ENCODE measurements at regions not wholly inside any gene's neighbourhood (a gene's known extent, or its start where the extent isn't known, plus 50 kb on each side); places are given as distances from the start of the nearest gene placed in this dataset.

DNA sequence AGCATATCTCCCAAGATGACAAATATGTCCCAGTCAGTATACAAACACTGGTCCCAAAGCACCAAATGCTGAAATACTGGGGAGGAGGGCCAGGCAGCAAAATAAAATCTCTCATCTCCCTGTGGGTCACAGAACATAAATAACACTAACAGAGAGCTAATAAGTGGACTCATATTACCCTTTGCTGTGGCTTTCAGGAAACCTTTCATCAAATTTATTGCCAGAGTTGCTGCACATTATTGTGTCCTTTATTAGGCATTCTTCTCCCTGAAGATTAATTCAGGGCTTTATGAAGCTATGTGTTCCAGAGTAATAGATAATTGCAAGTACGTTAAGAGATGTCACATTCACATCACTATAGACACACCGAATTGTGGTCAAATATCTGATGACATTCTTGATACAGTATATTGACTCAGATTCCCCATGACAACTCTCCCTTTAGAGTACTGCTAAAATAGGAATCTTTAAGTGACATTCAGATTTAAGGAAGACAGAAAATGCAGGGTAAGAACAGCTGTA is 124.1 kb upstream of the PRR32 start:
- Histone ChIP-seq H3K4me3 (ENCODE audit: control insufficient read depth in 1 of 2, extremely low read depth in 1 of 2, low read length in 1 of 2) (no peak overlapping the region), H3K27me3 (replicated peaks in 1 of 2; ENCODE audit: control insufficient read depth in 2 of 2, extremely low read depth in 1 of 2, insufficient read depth in 2 of 2, low read length in 1 of 2) (no peaks in the 10 kb centered on the region), H3K36me3 (ENCODE audit: control insufficient read depth in 2 of 2, extremely low read depth in 1 of 2, insufficient read depth in 1 of 2, low read length in 1 of 2) (no peaks in the 10 kb centered on the region), H3K9me3 (no peaks in the 10 kb centered on the region), H3K4me1 (ENCODE audit: control insufficient read depth in 1 of 2, extremely low read depth in 1 of 2, insufficient read depth in 2 of 2, low read length in 2 of 2) (no peaks in the 10 kb centered on the region), H3K27ac (ENCODE audit: low read length) (no peak overlapping the region)
- Mint-ChIP-seq H3K9me3 (peaks cover 0 to 3% (median 0%) of the 10 kb centered on the region in 3 donors), H3K27ac (no peak overlapping the region), H3K4me3 (no peak overlapping the region), H3K27me3 (peaks cover 0 to 3% of the 10 kb centered on the region in 2 donors), H3K4me1 (no peaks in the 10 kb centered on the region), H3K36me3 (no peaks in the 10 kb centered on the region)
- ATAC-seq (replicated peaks in 1 of 4), result no peak
- no CpG with 5 or more reads among the region's 2 CpGs for WGBS (ENCODE audit: insufficient coverage)
- POLR2A ChIA-PET, result no interaction called here
- DNase-seq, result no peak
- CTCF ChIA-PET, result interaction anchor here in 1 of 2 donors (0.5 kb wide), 1 partner anchor 397 kb away, joined by 4 read pairs; no protein-coding TSS in a partner anchor

DNA sequence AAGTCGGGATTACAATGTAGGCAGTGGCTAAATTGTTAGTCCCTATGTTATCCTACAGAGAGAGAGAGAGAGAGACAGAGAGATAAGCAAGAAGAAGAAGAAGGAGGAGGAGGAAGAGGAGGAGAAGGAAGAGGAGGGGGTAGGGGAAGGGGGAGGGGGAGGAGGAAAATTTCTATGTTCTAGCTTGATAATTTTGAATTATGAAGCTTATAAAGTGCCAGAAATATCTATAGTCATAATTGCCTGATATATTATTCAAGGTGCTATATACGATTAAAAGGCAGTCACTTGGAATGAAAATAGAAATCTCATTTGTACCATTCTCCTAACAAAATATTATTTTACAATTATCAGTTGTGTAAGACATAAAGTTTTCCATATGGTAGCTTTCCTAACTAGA is 122.4 kb upstream of the PRR32 start:
- H3K27me3 ChIP-seq (replicated peaks in 1 of 2; ENCODE audit: control insufficient read depth in 2 of 2, extremely low read depth in 1 of 2, insufficient read depth in 2 of 2, low read length in 1 of 2), result no peaks in the 10 kb centered on the region
- H3K36me3 ChIP-seq (ENCODE audit: control insufficient read depth in 2 of 2, extremely low read depth in 1 of 2, insufficient read depth in 1 of 2, low read length in 1 of 2), result no peaks in the 10 kb centered on the region
- CTCF ChIA-PET, result no interaction called here
- Mint-ChIP-seq H3K27me3 (peaks cover 0 to 3% of the 10 kb centered on the region in 2 donors), H3K27ac (no peak overlapping the region), H3K9me3 (peaks cover 0 to 3% (median 0%) of the 10 kb centered on the region in 3 donors), H3K4me1 (no peaks in the 10 kb centered on the region), H3K36me3 (no peaks in the 10 kb centered on the region), H3K4me3 (no peak overlapping the region)
- no peaks in the 10 kb centered on the region for H3K9me3 ChIP-seq
- no peak overlapping the region for H3K4me3 ChIP-seq (ENCODE audit: control insufficient read depth in 1 of 2, extremely low read depth in 1 of 2, low read length in 1 of 2)
- POLR2A ChIA-PET, result no interaction called here
- H3K4me1 ChIP-seq (ENCODE audit: control insufficient read depth in 1 of 2, extremely low read depth in 1 of 2, insufficient read depth in 2 of 2, low read length in 2 of 2), result no peaks in the 10 kb centered on the region
- ATAC-seq (replicated peaks in 1 of 4), result no peak
- H3K27ac ChIP-seq (ENCODE audit: low read length), result no peak overlapping the region
- no CpG with 5 or more reads among the region's 2 CpGs for WGBS (ENCODE audit: insufficient coverage)
- DNase-seq, result no peak

- ChIA-PET CTCF (no interaction called here), POLR2A (no interaction called here)
- ATAC-seq (replicated peaks in 1 of 4) (no peak), DNase-seq (no peak)
- Histone ChIP-seq H3K4me3 (ENCODE audit: control insufficient read depth in 1 of 2, extremely low read depth in 1 of 2, low read length in 1 of 2) (no peak overlapping the region), H3K27me3 (replicated peaks in 1 of 2; ENCODE audit: control insufficient read depth in 2 of 2, extremely low read depth in 1 of 2, insufficient read depth in 2 of 2, low read length in 1 of 2) (no peaks in the 10 kb centered on the region), H3K27ac (ENCODE audit: low read length) (no peak overlapping the region), H3K36me3 (ENCODE audit: control insufficient read depth in 2 of 2, extremely low read depth in 1 of 2, insufficient read depth in 1 of 2, low read length in 1 of 2) (no peaks in the 10 kb centered on the region), H3K4me1 (ENCODE audit: control insufficient read depth in 1 of 2, extremely low read depth in 1 of 2, insufficient read depth in 2 of 2, low read length in 2 of 2) (no peaks in the 10 kb centered on the region), H3K9me3 (no peaks in the 10 kb centered on the region)
- H3K4me3 Mint-ChIP-seq, result no peak overlapping the region
- no peaks in the 10 kb centered on the region for H3K4me1 Mint-ChIP-seq
- peaks cover 2 to 3% (median 3%) of the 10 kb centered on the region in 3 donors for H3K9me3 Mint-ChIP-seq
- peaks cover 0 to 3% of the 10 kb centered on the region in 2 donors for H3K27me3 Mint-ChIP-seq
- no peak overlapping the region for H3K27ac Mint-ChIP-seq
- no peaks in the 10 kb centered on the region for H3K36me3 Mint-ChIP-seq
- no CpG with 5 or more reads among the region's 2 CpGs for WGBS (ENCODE audit: insufficient coverage)
Observed at GRCh38 chrX:126701380-126701779, 118.1 kb upstream of the PRR32 start.

DNA sequence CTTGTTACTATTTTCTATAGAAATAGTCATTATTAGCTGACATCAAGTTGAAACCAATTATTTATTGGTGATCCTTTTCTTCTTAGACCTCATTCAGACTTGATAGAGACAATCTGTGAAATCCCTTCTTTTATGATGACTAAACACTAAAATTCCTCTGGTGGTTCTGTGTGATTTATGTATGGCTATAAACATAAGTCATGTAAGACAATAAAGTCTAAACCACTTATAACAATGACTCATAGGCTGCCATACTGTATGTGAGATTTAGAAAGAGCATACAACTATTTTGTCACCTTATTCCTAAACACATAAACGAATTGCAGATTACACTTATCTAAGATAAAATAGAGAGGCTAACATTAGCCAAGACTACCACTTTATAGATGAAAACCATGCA is 101.1 kb upstream of the PRR32 start:
- no peak overlapping the region for H3K27ac Mint-ChIP-seq

DNA sequence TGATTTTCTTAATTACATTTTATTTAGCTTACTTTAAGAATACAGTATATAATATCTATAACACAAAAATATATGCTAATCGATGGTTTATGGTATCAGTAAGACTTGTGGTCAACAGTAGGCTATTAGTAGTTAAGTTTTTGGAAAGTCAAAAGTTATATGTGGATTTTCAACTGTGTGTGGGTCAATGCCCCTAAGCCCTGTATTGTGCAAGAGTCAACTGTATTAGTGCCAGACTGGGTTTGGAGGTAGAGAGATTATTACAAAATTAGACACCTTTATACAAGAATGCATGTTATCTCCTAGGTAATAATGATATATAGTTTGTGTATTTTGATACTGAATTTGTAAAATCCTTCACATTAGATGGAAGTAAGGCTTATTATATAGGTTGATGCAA is 100.3 kb upstream of the PRR32 start:
- H3K27me3 ChIP-seq (replicated peaks in 1 of 2; ENCODE audit: control insufficient read depth in 2 of 2, extremely low read depth in 1 of 2, insufficient read depth in 2 of 2, low read length in 1 of 2), result no peaks in the 10 kb centered on the region
- no CpG with 5 or more reads among the region's 1 CpG for WGBS (ENCODE audit: insufficient coverage)
- CTCF ChIA-PET, result no interaction called here
- Mint-ChIP-seq H3K9me3 (no peaks in the 10 kb centered on the region), H3K36me3 (no peaks in the 10 kb centered on the region), H3K4me3 (no peak overlapping the region), H3K27ac (no peak overlapping the region), H3K27me3 (no peaks in the 10 kb centered on the region), H3K4me1 (no peaks in the 10 kb centered on the region)
- H3K27ac ChIP-seq (ENCODE audit: low read length), result no peak overlapping the region
- DNase-seq (no peak), ATAC-seq (replicated peaks in 1 of 4) (no peak)
- POLR2A ChIA-PET, result no interaction called here
- H3K9me3 ChIP-seq, result no peaks in the 10 kb centered on the region
- H3K4me1 ChIP-seq (ENCODE audit: control insufficient read depth in 1 of 2, extremely low read depth in 1 of 2, insufficient read depth in 2 of 2, low read length in 2 of 2), result no peaks in the 10 kb centered on the region
- H3K4me3 ChIP-seq (ENCODE audit: control insufficient read depth in 1 of 2, extremely low read depth in 1 of 2, low read length in 1 of 2), result no peak overlapping the region
- no peaks in the 10 kb centered on the region for H3K36me3 ChIP-seq (ENCODE audit: control insufficient read depth in 2 of 2, extremely low read depth in 1 of 2, insufficient read depth in 1 of 2, low read length in 1 of 2)

More for the DNA sequence above, 101.1 kb upstream of the PRR32 start:
- Mint-ChIP-seq H3K36me3 (no peaks in the 10 kb centered on the region), H3K4me1 (no peaks in the 10 kb centered on the region), H3K9me3 (no peaks in the 10 kb centered on the region), H3K27me3 (no peaks in the 10 kb centered on the region), H3K4me3 (no peak overlapping the region)
- Histone ChIP-seq H3K4me1 (ENCODE audit: control insufficient read depth in 1 of 2, extremely low read depth in 1 of 2, insufficient read depth in 2 of 2, low read length in 2 of 2) (no peaks in the 10 kb centered on the region), H3K9me3 (no peaks in the 10 kb centered on the region), H3K27ac (ENCODE audit: low read length) (no peak overlapping the region), H3K27me3 (replicated peaks in 1 of 2; ENCODE audit: control insufficient read depth in 2 of 2, extremely low read depth in 1 of 2, insufficient read depth in 2 of 2, low read length in 1 of 2) (no peaks in the 10 kb centered on the region), H3K4me3 (ENCODE audit: control insufficient read depth in 1 of 2, extremely low read depth in 1 of 2, low read length in 1 of 2) (no peak overlapping the region), H3K36me3 (ENCODE audit: control insufficient read depth in 2 of 2, extremely low read depth in 1 of 2, insufficient read depth in 1 of 2, low read length in 1 of 2) (no peaks in the 10 kb centered on the region)
- ChIA-PET POLR2A (no interaction called here), CTCF (no interaction called here)
- WGBS (ENCODE audit: insufficient coverage), result no CpG with 5 or more reads among the region's 1 CpG
- DNase-seq, result no peak
- no peak for ATAC-seq (replicated peaks in 1 of 4)

- H3K4me1 ChIP-seq (ENCODE audit: control insufficient read depth in 1 of 2, extremely low read depth in 1 of 2, insufficient read depth in 2 of 2, low read length in 2 of 2), result no peaks in the 10 kb centered on the region
- ATAC-seq (replicated peaks in 1 of 4) (no peak), DNase-seq (no peak)
- H3K36me3 ChIP-seq (ENCODE audit: control insufficient read depth in 2 of 2, extremely low read depth in 1 of 2, insufficient read depth in 1 of 2, low read length in 1 of 2), result no peaks in the 10 kb centered on the region
- POLR2A ChIA-PET, result no interaction called here
- CTCF ChIA-PET, result no interaction called here
- Mint-ChIP-seq H3K36me3 (no peaks in the 10 kb centered on the region), H3K27me3 (no peaks in the 10 kb centered on the region), H3K4me3 (no peak overlapping the region), H3K27ac (no peak overlapping the region), H3K9me3 (no peaks in the 10 kb centered on the region), H3K4me1 (no peaks in the 10 kb centered on the region)
- H3K4me3 ChIP-seq (ENCODE audit: control insufficient read depth in 1 of 2, extremely low read depth in 1 of 2, low read length in 1 of 2), result no peak overlapping the region
- 91% methylated on average over 8 of the region's 15 CpGs for WGBS (ENCODE audit: insufficient coverage)
- no peaks in the 10 kb centered on the region for H3K27me3 ChIP-seq (replicated peaks in 1 of 2; ENCODE audit: control insufficient read depth in 2 of 2, extremely low read depth in 1 of 2, insufficient read depth in 2 of 2, low read length in 1 of 2)
- H3K27ac ChIP-seq (ENCODE audit: low read length), result no peak overlapping the region
- no peaks in the 10 kb centered on the region for H3K9me3 ChIP-seq
Observed at GRCh38 chrX:126723881-126724280, 95.6 kb upstream of the PRR32 start.

- no CpG with 5 or more reads among the region's 2 CpGs for WGBS (ENCODE audit: insufficient coverage)
- H3K4me1 Mint-ChIP-seq, result no peaks in the 10 kb centered on the region
- H3K27me3 Mint-ChIP-seq, result peaks cover 0 to 3% of the 10 kb centered on the region in 2 donors
- no peak for DNase-seq
- Histone ChIP-seq H3K4me1 (ENCODE audit: control insufficient read depth in 1 of 2, extremely low read depth in 1 of 2, insufficient read depth in 2 of 2, low read length in 2 of 2) (no peaks in the 10 kb centered on the region), H3K27me3 (replicated peaks in 1 of 2; ENCODE audit: control insufficient read depth in 2 of 2, extremely low read depth in 1 of 2, insufficient read depth in 2 of 2, low read length in 1 of 2) (no peaks in the 10 kb centered on the region), H3K27ac (ENCODE audit: low read length) (no peak overlapping the region), H3K9me3 (no peaks in the 10 kb centered on the region), H3K4me3 (ENCODE audit: control insufficient read depth in 1 of 2, extremely low read depth in 1 of 2, low read length in 1 of 2) (no peak overlapping the region), H3K36me3 (ENCODE audit: control insufficient read depth in 2 of 2, extremely low read depth in 1 of 2, insufficient read depth in 1 of 2, low read length in 1 of 2) (no peaks in the 10 kb centered on the region)
- POLR2A ChIA-PET, result no interaction called here
- H3K4me3 Mint-ChIP-seq, result no peak overlapping the region
- ATAC-seq (replicated peaks in 1 of 4), result no peak
- H3K9me3 Mint-ChIP-seq, result no peaks in the 10 kb centered on the region
- CTCF ChIA-PET, result no interaction called here
- no peaks in the 10 kb centered on the region for H3K36me3 Mint-ChIP-seq
- H3K27ac Mint-ChIP-seq, result no peak overlapping the region
Observed at GRCh38 chrX:126733874-126734273, 85.7 kb upstream of the PRR32 start.

Measured in T-cell (primary cell).